Activated T-cell treated with anti-CD3 and anti-CD28 coated beads, Interleukin-2, amount 50 U/mL, for 1 hour (primary cell): ENCODE measurements at regions not wholly inside any gene's neighbourhood (a gene's known extent, or its start where the extent isn't known, plus 50 kb on each side); places are given as distances from the start of the nearest gene placed in this dataset.

ENCODE experiments used
- DNase-seq: peaks from one replicate; pipeline ENCODE4 v3.0.0-alpha.2; 2020

DNA sequence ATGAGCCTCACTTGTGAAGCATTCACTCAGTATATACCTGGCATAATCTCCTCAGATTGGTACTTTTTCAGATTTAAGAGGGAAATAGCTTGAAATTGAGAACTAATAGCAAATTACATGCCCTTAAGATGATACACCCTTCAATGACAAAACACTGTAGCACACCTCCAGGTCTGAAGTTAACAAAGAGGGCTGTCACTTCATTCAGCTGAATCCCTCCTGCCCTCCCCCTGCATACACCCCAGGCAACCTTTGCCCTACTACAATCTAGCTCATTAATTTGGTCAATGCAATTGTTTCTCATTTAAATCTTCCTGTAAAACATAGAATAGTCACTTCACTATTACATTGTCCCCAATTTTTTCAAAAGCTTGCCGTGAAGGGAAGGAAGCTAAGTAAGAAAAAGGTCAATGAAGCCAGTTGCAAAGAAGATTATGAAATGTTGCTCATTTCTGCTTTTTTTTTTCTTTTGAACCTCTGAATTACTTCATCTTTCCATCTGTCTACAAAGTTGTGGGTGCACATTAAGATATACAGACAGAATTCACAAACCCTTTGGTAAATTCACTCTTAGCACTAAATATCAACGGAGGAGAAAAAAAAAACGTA is 294.8 kb upstream of the PTGER4 start:
- DNase-seq, result no peak

DNA sequence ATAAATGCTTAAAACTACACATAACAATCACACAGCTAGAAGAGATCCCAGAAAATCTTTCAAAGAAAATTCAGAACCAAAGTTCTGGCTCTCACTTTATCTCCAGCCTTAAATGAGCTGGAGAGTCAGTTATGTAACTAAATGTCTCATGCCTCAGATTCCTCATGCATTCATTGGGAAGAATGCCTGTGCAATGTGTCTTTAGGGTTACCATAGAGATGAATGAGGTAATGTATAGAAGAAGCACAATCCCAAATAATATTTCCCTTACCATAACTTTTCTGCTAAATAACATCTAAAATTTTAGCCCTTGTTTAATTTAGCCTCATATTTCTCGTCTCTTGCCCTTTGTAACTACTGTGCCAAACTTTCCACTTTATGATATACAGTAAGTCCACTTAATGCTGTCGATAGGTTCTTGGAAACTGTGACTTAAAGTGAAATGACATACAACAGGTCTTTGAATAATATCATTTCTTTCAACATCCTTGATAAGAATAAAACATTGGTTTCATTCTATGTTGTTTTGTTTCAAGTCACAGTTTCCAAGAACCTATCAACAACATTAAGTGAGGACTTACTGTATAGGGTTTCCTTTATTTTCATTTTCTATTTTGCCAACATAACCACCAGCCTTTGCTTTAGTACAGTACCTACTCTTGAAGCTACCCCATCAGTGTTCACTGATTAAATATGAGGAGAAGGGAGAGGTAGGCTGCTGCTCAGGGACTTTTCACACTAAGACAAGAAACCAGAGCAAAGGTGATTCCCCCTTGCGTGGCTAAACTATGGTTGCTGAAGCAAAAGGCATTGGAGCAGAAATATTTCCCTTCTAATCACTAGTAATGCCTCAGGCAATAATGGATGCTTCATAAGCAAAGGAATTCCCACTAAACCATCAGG is 295.7 kb upstream of the PTGER4 start:
- DNase-seq, result no peak

DNA sequence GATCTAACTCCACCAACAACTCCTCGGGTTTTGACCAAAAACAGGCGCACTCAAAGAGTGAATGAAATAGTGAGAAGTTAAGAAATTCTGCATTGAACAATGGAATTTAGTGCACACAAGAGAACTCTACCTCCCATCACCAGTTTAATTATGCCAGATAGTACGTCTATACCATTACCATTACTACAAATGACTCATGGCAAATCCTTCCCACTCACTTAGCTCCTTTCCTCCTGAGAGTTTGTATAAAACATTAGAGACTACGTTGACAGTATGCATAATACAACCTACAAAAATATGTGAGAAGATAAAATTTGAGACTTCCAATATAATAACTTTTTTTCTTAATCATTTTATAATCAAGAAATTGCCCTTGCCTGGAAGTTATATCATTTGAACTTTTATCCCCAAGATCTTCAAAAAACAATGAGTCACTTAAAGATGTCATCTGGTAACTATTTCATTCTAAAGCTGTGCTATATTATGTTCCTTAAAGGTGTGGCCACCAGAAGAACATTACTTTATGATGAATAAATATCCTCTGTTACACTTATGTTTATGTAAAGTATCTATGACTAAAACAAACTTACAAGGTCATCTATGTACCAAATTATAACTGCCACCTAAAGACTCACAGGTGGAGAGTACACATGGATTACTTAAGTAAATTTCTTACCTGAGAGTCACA is 297.9 kb upstream of the PTGER4 start:
- no peak for DNase-seq

DNA sequence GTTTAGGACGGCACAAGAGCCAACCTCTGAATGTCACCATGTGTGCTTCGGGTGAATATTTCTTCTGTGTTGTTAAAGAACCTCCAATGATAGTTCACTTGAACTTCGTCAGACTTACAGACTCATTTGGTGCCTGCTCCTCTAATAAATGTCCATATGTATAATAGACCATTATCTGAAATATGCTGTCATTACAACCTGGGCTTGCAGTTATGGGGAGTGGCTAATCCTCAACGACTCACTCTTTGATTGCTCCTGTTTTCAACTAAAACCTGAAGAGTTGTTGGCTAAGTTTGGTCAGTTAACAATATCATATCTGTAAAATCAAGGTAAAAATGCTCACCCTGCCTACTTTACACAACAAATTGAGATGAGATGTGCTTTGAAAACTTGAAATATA is 298.7 kb upstream of the PTGER4 start:
- no peak for DNase-seq

DNA sequence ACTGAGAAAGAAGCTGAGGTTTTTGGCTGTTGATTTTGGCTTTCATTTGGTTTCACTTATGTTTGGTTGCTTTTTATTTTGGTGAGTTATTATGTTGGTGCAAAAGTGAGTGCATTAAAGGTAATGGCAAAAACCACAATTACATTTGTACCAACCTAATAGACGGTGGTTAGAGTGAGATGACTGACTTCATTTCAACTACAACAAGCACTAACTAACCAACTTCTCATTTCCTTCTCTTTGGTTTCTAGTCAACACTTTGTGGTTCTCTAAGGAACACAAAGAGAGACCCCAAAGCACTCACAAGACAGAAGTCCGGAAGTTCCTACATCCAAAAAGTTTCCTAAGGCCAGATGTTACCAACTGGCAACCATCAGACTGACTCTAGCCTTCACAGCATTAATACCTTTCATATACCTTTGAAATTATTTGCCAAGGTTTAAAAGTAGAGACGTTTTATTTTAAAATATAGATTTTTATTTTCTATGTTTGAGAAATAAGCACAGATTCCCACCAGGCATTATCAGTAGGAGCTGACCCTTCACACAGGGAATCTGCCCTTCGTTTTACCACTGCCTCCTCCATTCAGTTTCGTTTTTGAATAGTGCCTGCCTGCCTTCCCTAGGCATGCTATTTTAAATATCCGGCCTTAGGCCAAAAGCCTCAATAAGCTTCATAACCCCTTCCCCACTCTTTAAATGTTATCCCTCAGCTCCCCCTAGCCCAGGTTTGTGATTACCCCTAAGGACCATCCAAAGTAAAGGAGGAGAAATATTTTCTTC is 301.1 kb upstream of the PTGER4 start:
- no peak for DNase-seq

DNA sequence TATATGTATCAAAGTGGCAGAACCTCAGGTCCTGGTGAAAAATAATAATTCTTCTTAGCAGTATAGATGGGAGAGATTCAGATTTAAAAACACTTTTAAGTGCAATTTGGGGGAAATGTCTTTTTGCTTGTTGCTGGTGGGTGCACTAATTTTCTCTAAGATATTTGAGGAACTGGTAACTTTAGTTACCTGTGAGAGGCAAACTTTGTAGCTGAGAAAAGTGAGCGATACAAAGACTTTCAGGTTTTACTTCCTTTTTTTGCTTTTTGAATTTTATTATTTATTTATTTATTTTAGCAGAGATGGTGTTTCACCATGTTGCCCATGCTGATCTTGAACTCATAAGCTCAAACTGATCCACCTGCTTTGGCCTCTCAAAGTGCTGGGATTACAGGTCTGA is 303.1 kb upstream of the PTGER4 start:
- no peak for DNase-seq

DNA sequence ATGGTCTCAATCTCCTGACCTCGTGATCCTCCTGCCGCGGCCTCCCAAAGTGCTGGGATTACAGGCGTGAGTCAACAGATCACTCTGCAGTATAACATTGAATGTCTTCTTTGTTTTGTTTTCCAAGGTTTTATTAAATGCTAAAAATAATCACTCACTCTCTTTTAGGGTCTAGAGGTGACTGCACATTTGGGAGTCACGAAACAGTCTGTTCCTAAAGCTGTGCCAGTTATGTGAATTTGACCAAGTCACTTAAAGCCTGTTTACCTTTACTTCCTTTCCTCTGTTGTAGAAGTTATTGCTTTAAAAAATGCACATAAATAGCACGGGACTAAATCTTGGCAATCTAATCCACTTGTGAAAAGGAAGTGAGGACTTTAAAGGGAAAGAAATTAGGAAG is 304.9 kb upstream of the PTGER4 start:
- DNase-seq, result no peak

DNA sequence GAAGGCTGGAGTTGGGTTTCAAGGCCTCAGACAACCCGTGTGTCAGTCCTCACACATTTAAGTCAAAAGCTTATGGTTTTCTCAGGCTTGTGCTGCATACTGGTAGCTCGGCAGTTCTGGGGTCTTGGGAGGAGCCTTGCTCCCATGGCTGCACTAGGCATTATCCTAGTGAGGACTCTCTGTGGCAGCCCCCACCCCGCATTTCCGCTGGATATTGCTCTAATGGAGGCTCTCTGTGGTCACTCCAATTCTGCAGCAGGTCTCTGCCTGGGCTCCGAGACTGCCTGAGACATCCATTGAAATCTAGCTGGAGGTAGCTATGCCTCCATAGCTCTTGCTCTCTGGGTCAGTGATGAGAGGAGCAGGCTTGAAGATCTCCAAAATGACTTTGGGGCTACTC is 311.5 kb upstream of the PTGER4 start:
- no peak for DNase-seq

DNA sequence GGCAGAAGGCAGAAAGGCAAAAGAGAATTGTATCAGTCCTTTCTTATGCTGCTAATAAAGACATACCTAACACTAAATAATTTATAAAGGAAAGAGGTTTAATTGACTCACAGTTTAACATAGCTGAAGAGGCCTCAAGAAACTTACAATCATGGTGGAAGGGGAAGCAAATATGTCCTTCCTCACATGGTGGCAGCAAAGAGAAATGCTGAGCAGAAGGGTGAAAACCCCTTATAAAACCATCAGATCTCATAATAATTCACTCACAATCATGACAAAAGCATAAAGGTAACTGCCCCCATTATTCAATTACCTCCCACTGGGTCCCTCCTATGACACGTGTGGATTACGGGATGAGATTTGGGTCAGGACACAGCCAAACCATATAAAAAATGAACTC is 312.5 kb upstream of the PTGER4 start:
- no peak for DNase-seq

DNA sequence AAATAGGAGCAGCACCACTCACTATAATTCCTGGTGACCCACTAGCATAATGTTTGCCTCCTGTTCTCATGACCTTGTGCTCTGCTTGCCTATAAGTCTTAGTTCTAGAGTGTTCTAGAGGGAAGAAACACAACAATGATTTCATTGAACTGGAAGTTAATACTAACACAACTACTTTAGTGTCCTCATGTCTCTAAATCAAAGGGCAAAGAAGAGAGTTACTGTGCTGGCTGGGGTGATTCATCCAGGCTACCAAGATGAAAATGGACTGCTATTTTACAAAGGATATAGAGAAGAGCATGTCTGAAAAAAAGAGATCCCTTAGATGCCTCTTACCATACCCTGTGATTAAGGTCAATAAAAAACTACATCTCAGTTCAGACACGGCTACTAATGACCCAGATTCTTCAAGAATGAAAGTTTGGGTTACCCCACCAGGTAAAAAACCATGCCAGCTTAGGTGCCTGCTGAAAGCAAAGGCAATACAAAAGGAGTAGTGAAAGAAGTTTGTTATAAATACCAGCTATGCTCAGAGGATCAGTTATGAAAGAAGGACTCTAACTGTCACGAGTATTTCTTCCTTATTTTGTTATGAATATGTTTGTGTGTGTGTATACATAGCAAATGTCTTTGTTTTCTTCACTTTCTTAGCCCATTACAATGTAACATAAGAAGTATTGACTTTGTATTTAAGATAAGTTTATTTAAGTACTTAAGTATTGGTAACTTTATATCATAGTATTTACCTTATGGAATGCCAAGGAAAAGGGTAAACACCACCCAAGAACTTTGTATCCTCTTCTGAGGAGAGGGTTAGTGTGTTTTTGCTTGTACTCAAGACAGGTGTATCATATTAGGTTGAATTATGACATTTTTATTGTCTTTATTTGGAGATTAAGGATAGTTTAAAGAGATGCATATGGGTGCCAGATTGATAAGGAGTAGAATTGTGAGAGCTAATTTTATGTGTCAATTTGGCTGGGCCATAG is 314.1 kb upstream of the PTGER4 start:
- no peak for DNase-seq

DNA sequence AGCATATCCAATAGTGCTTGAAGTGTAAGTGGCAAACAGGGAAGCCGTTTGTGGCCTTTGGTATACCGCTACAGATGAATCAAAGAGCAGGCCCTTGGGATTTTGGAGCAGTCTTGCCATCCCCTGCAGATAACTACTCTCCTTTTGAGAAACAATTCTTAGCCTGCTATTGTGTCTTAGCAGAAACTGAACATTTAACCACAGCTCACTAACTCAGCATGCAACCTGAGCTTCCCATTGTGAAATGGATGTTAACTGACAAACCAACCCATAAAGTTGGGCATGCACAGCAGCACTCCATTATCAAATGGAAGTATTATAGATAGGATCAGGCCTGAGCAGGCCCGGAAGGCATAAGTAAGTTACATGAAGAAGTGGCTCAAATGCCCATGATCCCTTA is 315.3 kb upstream of the PTGER4 start:
- DNase-seq, result no peak

DNA sequence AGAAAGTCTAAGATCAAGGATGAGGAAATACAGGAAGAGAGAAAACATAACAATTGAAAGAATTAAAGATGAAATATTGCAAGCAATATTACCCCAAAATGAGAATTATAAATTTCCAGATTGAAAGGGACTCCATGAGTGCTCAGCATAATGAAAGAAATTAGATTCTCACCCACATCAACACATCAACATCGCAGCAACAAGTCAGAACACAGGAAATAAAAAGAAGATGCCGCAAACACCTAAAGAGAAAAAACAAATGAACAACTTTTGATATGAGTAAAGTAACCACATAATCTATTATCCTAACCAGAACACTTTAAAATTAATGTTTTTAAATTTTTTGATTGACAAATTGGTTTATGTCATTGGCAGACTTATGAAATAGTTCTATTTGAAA is 318.3 kb upstream of the PTGER4 start:
- DNase-seq, result no peak

DNA sequence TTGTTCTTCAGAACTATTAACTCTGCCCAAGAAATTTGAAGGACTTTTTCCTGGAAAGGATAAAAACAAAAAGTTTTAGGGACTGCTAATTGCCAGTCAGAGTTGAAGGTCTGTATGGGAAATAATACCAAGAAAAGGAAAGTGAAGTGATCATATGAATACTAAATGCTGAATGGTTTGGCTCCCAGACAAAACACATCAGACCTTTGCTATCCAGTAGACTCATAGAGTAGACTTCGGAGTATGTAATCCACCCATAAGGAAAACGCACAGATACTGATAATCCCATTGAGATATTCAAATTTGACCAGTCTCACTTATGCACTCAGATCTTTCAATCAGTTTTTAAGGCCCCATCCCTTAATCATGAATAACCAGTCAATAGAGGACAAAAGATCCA is 319.0 kb upstream of the PTGER4 start:
- no peak for DNase-seq

DNA sequence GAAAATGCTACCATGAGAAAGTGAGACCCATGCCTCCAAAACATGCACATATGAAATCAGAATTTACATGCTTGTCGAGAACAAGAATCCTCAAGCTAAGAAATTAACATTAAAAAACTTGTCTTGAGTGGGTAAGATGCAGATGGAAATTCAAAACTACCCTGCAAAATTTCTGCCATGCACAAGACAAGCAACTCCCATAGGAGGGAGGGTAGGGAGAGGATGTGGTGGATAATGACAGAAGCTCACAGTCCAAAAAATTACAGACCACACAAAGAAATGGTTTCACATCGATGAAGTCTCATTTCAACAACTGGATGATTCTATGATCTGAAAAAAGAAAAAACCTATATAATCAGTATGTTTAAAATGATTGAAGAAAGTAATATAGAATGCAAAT is 319.9 kb upstream of the PTGER4 start:
- no peak for DNase-seq

DNA sequence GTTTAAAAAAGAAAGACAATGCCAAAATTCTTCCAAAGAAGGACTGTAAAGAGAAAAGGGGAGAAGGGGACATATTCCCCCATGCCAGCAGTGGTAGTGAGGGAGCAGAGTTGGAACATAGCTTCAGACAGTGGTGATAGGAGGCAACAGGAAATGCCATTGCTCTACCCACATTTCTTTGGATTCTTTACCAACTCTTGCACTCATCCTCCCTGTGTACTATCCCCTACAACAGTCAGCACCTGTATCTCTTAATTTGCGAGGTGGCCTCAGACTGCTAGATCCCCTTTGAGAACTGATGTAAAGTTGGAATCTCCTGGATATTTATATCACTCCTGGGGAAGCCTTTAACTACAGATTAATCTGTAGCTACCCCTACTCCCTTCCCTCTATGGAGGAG is 320.6 kb upstream of the PTGER4 start:
- no peak for DNase-seq

DNA sequence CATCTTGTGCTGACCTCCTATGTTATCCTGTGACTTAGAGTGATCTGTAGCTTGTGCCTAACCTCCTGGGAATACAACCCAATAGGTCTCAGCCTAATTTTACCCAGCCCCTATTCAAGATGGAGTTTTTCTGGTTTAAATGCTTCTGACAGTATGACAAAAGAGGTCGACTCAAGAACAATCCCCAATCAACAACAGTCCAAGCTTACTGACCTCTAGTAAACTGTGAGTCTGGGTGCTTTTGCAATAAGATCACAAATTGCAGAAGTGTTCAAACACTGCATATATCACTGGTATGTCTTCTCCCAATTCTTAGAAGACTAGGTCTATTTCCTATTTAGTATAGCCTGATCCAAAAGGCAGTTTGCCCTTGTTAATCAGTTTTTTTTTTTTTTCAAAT is 323.5 kb upstream of the PTGER4 start:
- no peak for DNase-seq

DNA sequence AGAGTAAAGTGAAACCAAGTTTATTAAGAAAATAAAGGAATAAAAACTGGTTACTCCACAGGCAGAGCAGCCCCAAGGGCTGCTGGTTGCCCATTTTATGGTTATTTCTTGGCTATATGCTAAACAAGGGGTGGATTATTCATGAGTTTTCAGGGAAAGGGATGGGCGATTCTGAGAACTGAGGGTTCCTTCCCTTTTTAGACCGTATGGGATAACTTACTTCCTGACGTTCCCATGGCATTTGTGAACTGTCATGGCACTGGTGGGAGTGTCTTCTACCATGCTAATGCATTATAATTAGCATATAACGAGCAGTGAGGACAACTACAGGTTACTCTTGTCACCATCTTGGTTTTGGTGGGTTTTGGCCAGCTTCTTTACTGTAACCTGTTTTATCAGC is 323.9 kb upstream of the PTGER4 start:
- DNase-seq, result no peak

DNA sequence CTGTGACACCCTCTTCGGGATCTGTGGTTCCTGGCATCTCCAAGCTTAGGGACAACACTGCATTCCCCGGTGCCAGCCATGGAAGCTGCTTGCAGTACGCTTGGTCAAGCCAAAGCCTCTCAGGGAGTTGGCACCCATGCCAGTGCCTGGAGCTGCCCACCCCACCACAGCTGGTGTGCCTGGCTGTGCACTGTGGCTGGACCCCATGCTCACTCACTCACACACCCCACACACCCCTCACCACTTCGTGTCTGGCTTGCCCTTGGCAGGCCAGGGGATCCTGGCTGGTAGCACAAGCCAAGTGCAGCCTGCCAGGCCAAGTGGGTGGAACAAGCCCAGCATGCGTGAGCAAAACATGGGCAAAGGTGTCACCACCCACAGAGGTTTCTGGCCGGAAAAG is 324.5 kb upstream of the PTGER4 start:
- no peak for DNase-seq

DNA sequence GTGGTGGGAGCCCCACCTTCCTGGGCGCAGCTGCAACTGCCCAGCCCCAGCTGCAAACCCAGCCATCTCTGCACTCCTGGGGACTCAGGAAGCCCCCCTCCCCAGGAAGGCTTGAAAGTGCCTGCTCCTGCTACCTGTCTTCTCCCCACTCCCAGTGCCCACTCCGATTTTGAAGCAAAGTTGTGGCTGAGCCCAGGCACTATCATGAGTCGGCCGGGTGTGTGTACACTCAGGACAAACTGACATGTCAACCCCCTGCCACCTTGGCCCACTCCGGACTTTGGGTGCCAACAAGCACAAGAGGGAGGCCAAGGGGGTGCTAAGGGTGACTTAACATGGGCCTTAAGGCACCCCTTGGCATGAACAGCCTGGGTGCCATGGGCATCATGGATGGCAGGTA is 325.5 kb upstream of the PTGER4 start:
- no peak for DNase-seq

DNA sequence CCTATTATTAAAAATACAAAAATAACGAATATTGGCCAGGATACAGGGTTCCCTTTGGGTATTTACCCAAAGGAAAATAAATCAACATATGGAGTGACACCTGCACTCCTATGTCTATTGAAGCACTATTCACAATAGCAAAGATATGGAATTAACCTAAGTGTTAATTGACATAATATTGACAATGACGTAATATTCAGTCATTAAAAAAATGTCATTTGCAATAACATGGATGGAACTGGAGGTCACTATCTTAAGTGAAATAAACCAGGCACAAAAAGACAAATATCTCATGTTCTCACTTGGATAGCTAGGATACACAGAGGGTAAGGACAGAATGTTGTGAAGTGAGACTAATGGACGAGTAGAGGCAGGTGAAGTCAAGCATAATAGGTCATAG is 326.3 kb upstream of the PTGER4 start:
- no peak for DNase-seq

DNA sequence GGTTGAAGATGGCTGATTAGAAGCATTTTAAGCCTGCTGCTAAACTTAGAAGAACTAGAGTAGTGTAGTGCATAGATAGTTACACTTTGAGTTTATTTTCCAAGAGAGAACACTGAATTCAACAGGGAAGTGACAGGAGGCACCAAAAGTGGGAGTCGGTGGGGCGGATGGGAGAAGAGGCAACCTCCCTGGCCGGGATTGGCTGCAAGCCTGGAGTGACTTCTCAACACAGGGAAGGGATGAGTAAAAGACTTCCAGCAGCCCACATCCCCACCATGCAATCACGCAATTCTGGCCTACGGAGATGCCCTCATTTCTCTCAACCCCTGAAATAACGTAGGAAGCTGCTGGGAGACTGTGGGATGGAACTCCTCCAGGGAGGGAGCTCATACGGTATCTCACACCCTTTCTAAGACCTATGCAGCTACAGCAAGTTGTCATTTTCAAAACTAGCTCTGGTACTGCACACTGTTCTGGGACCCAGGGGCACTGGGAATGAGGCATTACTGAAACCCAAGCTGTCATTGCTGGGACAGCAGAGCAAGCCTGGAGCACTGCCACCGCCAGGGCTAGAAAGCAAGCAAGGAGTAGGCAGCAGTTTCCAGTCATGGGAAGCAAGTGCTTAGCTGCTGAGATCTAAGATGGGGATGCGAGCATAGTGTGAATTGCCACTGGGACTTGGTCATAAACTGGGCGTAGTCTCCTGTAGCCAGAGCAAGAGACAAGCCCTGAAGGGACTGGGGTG is 331.6 kb upstream of the PTGER4 start:
- no peak for DNase-seq
